Natural killer cell (primary cell): ENCODE measurements at regions not wholly inside any gene's neighbourhood (a gene's known extent, or its start where the extent isn't known, plus 50 kb on each side); places are given as distances from the start of the nearest gene placed in this dataset.

Experiments
- ATAC-seq, 3 donors: fragments of 150-1000 bp in 2 of 3; fragments of 200-7000 bp in 1 of 3; cut with Tn5 transposase; 1 replicate in 1 of 3; 2 replicates in 2 of 3; pipeline ENCODE4 v1.10.0; 2021; ENCODE audit warnings: mild to moderate bottlenecking in 2 of 3, moderate library complexity in 2 of 3
- DNase-seq, 2 donors: peaks; one replicate each; pipeline versions ENCODE4 v3.0.0 to v3.0.0-alpha.2; 2013 to 2021; ENCODE audit warnings: mixed read lengths in 1 of 2
- H3K27ac ChIP-seq: one replicate; pipeline ENCODE4 v1.5.1; 2013; ENCODE audit warnings: mild to moderate bottlenecking, low read length
- H3K27me3 ChIP-seq: one replicate; pipeline ENCODE4 v1.6.1; 2013; ENCODE audit warnings: low read length; ENCODE audit not compliant: control insufficient read depth, insufficient read depth
- H3K36me3 ChIP-seq: one replicate; pipeline ENCODE4 v1.6.1; 2013; ENCODE audit warnings: low read length; ENCODE audit not compliant: control insufficient read depth, insufficient read depth
- H3K4me1 ChIP-seq: one replicate; pipeline ENCODE4 v1.6.1; 2013; ENCODE audit warnings: low read length; ENCODE audit not compliant: control insufficient read depth, insufficient read depth
- H3K4me3 ChIP-seq: one replicate; pipeline ENCODE4 v1.5.1; 2013; ENCODE audit warnings: low read length
- H3K9me3 ChIP-seq: one replicate; pipeline ENCODE4 v1.6.1; 2013; ENCODE audit warnings: low read length; ENCODE audit not compliant: control insufficient read depth, insufficient read depth
- H3K27ac Mint-ChIP-seq, 2 donors: one replicate each; pipeline ENCODE4 v1.8.0; 2022; ENCODE audit warnings: mild to moderate bottlenecking in 2 of 2, mixed read lengths in 2 of 2, moderate library complexity in 1 of 2
- H3K27me3 Mint-ChIP-seq, 2 donors: one replicate each; pipeline ENCODE4 v1.8.0; 2022; ENCODE audit warnings: low read depth in 2 of 2, mixed read lengths in 2 of 2
- H3K36me3 Mint-ChIP-seq: one replicate; pipeline ENCODE4 v1.8.0; 2022; ENCODE audit warnings: mixed read lengths
- H3K4me1 Mint-ChIP-seq, 2 donors: one replicate each; pipeline ENCODE4 v1.8.0; 2022; ENCODE audit warnings: mixed read lengths in 2 of 2
- H3K4me3 Mint-ChIP-seq: one replicate; pipeline ENCODE4 v1.8.0; 2022; ENCODE audit warnings: mild to moderate bottlenecking, moderate library complexity, mixed read lengths
- H3K9me3 Mint-ChIP-seq, 2 donors: one replicate each; pipeline ENCODE4 v1.8.0; 2022; ENCODE audit warnings: mixed read lengths in 2 of 2
- CTCF ChIP-seq: fragments of 200-600 bp; IDR thresholded peaks from one replicate; pipeline ENCODE4 v1.8.0; 2022; ENCODE audit warnings: antibody characterized with exemption
- WGBS: methylation state at CpG from one replicate; pipeline ENCODE4 v1.1.7; 2013; ENCODE audit warnings: missing lambda C conversion rate; ENCODE audit not compliant: insufficient coverage; 5-methylcytosine and 5-hydroxymethylcytosine counted together
- intact Hi-C: fragments of 100-400 bp; cut with micrococcal nuclease; formaldehyde crosslinking; loops from one replicate; pipeline ENCODE4 v1.14.2; 2022

- no peaks in the 10 kb centered on the region for H3K9me3 ChIP-seq
- no peaks in the 10 kb centered on the region for H3K27me3 ChIP-seq
- no peaks in the 10 kb centered on the region for H3K36me3 Mint-ChIP-seq
- no peak overlapping the region for H3K4me3 Mint-ChIP-seq
- H3K9me3 Mint-ChIP-seq: no peaks in the 10 kb centered on the region
- no peaks in the 10 kb centered on the region for H3K27me3 Mint-ChIP-seq
- H3K36me3 ChIP-seq: no peaks in the 10 kb centered on the region
- WGBS: 50% methylated on average over 1 of the region's 1 CpG
- H3K4me1 ChIP-seq: no peaks in the 10 kb centered on the region
- H3K4me1 Mint-ChIP-seq: no peaks in the 10 kb centered on the region
- intact Hi-C loops: no loop called here
- no peak for TF ChIP-seq CTCF
- DNase-seq: no peak
- H3K27ac ChIP-seq: no peak overlapping the region
- H3K27ac Mint-ChIP-seq: no peak overlapping the region
- H3K4me3 ChIP-seq: no peak overlapping the region
- ATAC-seq: no peak
Measured at GRCh38 chr5:156199045-156199444, 127.9 kb upstream of the SGCD start.

GRCh38 chr5:156200938-156201787 lies 125.8 kb upstream of the SGCD start:
- WGBS: 69% methylated on average over 5 of the region's 8 CpGs
- Histone ChIP-seq H3K9me3 (no peaks in the 10 kb centered on the region), H3K36me3 (no peaks in the 10 kb centered on the region), H3K4me3 (no peak overlapping the region), H3K4me1 (no peaks in the 10 kb centered on the region), H3K27me3 (no peaks in the 10 kb centered on the region), H3K27ac (no peak overlapping the region)
- Mint-ChIP-seq H3K4me1 (no peaks in the 10 kb centered on the region), H3K9me3 (no peaks in the 10 kb centered on the region), H3K27me3 (no peaks in the 10 kb centered on the region), H3K4me3 (no peak overlapping the region), H3K36me3 (no peaks in the 10 kb centered on the region), H3K27ac (no peak overlapping the region)
- ATAC-seq (no peak), DNase-seq (no peak)
- intact Hi-C loops: no loop called here
- no peak for TF ChIP-seq CTCF

GRCh38 chr5:156201788-156202403 lies 125.1 kb upstream of the SGCD start:
- no peaks in the 10 kb centered on the region for H3K9me3 ChIP-seq
- WGBS: no CpG with 5 or more reads among the region's 3 CpGs
- H3K36me3 ChIP-seq: no peaks in the 10 kb centered on the region
- Mint-ChIP-seq H3K9me3 (no peaks in the 10 kb centered on the region), H3K4me3 (no peak overlapping the region), H3K27ac (no peak overlapping the region), H3K36me3 (no peaks in the 10 kb centered on the region), H3K27me3 (no peaks in the 10 kb centered on the region), H3K4me1 (no peaks in the 10 kb centered on the region)
- no peaks in the 10 kb centered on the region for H3K4me1 ChIP-seq
- no peak overlapping the region for H3K4me3 ChIP-seq
- DNase-seq (no peak), ATAC-seq (no peak)
- no peak for TF ChIP-seq CTCF
- H3K27ac ChIP-seq: no peak overlapping the region
- no peaks in the 10 kb centered on the region for H3K27me3 ChIP-seq
- intact Hi-C loops: no loop called here
